ENCODE measurements at regions not wholly inside any gene's neighbourhood (a gene's known extent, or its start where the extent isn't known, plus 50 kb on each side); places are given as distances from the start of the nearest gene placed in this dataset.
"Not testable (repeated sequence)": the region's sequence is repeated elsewhere in the genome, so short reads cannot be mapped to it uniquely, and the experiment has no call there.

DNA sequence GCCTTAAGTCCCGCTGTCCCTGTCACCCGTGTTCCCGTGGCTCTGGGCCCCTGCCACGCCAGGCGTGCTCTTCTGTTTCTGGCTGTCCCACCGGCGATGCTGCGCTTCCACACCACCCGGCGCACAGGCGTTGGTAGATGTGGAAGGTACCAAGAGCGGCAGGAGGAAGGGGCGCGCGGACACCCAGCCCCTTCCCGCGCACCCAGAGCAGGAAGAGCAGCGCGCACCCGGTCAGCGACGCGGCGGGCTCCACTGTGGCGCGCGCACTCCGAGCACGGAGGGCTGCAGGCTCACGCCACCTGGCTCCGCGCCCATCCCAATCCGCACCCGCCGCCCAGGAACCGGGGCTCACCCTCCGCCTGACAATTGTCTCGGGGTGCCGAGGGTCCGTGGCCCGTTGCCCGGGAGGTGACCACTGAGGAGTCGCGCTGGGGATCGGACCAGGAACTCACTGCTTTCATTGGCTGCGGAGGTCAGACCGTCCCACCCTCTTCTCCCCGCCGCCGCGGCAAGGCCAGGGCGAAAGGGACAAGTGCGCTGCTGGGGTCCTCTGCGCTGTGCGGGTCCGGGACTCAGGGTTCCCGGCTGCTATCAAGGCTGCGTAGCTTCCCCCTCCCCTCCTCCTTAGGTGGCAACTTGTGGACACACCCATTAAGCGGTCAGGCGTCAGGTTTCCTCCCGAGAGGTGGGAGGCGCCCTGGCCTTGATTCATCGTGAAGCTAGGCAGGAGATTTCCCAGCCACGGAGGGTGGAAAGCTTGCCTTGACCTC is 121.6 kb upstream of the ZNF92 start:
- DNase-seq, result no peak

DNA sequence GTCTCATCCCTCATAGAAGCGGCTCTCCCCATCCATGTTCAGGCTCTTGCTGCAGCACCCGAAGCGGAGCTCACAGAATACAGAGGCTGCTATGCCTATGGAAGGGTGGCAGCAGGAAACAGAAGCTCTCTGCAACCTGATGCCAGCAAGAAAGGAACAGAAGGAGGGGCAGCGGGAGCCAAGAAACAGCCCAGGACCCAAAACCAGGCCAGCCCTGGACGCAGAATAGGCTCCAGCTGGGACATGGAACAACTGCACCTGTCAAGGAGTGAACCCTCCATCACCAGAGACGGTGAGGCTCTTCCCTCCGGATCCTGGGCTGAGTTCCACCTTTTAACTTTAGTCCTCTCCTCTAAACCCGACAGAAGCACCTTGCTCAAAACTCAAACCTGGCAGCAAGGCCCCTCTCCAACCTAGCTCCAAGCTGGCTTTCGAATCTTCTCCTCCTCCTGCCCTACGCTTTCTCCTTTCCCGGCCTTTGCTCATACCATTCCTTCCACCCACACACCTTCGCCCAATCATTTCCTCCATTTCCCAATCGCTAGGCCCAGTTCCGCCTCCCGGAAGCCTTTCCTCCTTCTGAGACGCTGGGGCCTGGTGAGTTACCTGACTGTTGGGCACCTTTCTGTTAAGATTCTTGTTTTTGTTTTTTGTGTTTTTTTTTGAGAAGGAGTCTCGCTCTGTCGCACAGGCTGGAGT is 122.8 kb upstream of the ZNF92 start:
- no peak for DNase-seq

DNA sequence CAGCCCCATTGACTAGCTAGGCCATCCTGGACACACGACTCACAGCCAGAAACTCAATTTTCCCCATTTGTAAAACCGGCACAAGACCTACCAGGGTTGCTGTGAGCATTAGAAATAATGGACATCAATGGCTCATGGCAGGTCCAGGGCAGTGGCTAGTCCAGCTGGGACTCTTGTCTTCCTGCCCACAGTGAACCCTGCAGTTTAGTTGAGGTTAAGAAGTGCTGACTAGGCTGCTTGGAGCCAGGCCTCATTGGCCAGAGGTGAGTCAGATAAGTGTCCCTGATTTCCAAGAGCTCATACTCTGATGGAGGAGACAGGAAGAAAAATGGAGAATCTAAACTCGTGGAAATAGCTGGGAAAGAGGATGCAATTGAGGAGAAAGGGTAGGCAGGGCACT is 123.4 kb upstream of the ZNF92 start:
- no peak for DNase-seq

DNA sequence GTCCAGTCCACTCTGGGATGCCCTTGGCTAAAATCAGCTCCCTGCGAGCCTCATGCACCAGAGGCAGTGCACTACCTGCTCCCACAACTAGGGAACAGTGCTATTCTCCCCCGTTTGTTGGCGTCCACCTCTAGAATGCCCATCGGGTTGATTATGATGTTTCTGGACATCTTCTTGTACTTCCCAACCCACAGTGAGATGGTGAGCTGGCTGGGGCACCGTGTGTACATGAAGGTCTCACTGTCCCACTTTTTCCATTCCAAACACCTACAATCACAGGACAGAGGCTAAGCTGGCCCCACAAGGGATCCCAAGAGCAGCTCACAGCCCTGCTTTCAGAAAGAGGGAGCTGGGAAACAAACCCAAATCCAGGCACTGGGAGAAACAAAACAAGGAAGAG is 126.2 kb upstream of the ZNF92 start:
- no peak for DNase-seq

DNA sequence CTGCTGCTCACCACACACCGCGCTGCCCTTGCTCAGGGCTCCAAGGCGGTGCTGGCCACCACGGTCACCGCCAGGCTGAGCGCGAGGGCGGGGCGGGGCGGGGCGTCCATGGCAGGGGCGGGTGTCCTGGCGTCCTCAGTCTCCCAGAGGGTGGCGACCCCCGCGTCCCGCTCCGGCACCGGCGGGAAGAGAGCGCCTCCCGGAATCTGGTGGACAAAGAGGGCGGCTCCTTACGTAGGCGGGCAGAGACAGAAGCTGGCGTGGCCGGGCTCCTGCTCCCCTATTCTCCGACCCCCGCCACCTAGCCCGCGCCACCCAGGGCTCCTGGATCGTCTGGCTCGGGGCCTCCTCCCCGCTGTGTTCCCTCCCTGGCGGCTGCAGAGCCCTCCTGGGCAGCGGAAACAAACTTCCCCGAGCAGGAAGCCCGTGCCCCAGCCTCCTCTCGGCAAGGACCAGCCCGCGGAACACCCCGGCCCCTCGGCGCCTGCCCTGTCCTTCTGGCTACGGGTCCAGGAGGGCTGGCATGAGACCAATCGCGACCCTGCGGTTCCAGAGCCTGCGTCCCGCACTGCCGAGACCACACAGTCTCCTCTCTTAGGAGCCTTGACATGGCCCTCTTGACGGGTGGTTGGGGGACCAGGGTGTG is 133.8 kb upstream of the ZNF92 start:
- DNase-seq, result no peak

DNA sequence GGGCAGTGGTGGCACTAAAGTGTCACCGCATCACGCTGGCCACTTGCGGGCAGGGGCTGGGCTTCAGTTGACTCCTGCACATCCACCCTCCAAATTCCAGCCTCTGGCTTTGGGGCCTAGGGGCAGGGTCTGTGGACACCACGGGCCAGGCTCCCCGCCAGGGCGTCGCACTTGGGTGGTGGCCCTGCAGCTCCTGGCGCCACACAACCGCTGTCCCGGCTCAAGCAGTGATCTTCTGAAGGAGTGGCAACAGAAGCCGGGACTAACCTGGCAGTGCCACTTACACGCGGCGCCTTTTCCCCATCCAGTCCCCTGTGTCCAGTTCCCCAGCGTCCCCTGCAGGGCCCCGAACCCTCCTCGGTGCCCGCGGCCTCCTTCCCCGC is 134.3 kb upstream of the ZNF92 start:
- no peak for DNase-seq

DNA sequence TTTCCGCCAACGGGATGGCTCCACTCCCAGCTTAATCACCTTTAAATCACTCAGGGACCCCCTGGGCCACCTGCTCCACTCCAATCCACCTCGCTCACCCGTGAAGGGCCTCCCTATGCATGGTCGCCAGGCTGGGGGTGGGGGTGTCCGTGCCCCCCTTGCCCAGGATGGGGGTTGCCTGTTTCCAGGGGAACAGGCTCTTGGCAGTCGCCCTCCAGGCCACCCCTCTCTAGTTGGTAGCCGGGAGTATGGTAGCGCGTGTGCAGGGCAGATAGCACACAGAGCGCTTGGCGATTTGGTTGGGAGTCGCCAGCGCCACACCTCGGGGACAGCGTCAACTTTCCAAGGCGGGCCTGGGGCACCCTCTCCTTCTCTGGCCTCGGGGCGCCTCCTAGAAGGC is 134.9 kb upstream of the ZNF92 start:
- DNase-seq, result no peak

DNA sequence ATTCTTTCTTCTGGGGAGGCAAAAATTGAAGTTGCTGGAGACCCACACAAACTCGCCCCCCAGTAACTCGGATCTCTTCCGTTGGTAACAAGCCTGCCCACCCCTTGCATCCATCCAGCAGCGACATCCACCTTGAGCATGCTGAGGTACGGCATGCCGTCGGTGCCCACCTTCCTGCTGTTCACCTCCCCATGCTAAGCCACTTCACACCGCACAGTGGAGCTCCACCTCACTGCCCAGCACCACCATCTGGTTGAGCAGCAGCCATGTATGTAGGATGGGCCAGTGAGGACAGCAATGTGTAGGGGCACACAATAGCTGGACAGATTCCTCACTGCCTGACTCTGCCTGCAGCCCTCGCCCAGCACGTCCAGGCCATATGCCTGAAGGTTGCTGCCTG is 138.1 kb upstream of the ZNF92 start:
- no peak for DNase-seq

DNA sequence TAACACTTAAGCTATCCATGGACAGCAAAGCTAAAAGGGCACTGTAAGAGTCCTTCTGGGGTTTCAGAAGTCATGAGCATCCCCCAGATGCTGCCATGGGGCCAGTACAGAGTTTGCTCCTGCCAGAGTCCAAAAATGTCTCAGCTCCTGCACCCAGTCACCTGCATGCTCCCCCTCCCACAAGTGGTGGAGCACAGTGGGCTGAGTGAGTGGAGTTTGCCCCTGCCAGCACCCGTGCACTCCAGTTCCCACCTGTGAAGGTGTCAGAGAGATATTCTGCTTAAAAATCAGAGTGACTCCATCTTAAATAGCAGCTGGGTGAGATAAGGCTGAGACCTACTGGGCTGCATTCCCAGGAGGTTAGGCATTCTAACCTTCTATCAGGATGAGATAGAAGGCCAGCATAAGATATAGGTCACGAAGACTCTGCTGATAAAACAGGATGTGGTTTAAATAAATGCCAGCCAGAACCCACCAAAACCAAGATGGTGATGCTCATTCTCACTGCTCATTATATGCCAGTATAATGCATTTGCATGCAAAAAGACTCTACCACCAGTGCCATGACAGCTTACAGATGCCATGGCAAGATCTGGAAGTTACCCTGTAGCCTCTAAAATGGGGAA is 140.1 kb upstream of the ZNF92 start:
- DNase-seq, result no peak

DNA sequence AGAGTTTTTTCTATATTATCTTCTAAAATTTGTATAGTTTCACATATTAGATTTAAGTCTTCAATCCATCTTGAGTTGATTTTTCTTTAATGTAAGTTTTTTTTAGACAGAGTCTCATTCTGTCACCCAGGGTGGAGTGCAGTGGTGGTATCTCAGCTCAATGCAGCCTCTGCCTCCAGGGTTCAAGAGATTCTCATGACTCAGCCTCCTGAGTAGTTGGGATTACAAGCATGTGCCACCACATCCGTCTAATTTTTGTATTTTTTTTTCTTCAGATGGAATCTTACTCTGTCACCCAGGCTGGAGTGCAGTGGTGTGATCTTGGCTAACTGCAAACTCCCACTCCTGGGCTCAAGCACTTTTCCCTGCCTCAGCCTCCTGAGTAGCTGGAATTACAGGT is 143.4 kb upstream of the ZNF92 start:
- DNase-seq, result no peak

DNA sequence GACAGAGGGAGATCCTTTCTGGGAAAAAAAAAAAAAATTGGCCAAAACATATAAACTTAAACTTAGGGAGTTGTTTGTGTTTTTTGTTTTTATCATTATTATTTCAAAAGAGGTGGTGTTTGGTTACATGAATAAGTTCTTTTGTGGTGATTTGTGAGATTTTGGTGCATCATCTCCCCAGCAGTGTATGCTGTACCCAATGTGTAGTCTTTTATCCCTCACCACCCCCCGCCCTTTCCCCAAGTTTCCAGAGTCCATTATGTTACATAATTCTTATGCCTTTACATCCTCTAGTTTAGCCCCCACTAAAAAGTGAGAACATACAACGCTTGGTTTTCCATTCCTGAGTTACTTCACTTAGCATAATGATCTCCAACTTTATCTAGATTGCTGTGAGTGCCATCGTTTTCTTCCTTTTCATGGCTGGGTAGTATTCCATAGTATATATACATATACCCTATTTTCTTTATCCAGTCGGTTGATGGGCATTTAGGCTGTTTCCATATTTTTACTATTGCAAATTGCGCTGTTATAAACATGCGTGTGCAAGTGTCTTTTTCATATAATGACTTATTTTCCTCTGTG is 148.1 kb upstream of the ZNF92 start:
- no peak for DNase-seq

DNA sequence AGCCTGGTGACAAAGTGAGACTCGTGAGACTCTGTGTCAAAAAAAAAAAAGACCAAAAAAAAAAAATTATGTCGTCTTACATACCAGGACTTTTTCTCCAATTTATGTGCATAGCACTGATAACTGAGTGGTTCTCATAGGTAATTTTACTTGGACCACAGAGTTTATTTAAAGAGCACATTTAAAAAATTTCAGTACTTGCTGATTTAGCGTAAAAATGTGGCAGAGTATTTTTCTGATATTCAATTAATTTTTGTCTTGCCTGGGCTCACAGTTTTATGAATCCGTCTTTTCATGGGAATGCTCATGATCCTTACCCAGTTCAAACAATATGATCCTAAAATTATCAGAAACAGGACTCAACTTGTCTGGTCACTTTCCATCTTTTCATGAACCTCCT is 151.0 kb upstream of the ZNF92 start:
- DNase-seq, result no peak

DNA sequence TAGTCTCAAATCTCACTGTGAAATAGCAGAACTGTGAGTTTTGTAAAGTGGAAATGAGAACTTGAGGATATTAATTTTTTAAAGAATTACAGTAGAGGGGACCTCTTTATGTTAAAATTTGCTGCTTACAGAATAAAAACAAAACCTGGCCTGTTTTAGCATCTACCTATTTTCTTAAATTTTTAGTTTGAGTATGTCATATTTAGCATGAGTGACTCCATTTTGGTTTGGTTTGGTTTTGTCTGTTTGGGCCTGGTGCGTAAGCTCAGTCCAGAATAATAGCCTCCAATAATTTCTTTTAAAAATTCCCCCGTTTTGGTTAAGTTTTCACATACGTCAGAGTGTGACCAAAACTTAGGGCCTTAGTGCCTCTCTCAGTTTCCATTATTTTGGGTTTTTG is 152.0 kb upstream of the ZNF92 start:
- DNase-seq, result no peak

DNA sequence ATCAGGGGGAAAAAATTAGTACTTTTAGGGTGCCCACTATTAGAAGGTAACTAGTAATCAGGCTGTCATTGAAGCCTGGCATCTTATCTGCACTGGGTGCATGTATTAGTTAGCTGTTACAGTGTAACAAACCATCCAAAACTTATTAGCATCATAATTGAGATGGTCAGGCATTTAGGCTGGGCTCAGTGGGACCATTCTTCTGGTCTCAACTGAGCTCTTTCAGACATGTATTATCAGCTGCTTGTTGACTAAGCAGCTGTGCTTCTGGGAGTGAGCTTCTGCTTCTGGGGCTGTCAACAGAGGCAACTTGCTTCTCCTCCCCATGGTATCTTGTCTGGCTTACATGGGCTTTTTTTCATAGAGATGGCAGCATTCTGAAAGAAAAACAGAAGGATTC is 154.0 kb upstream of the ZNF92 start:
- DNase-seq, result no peak

DNA sequence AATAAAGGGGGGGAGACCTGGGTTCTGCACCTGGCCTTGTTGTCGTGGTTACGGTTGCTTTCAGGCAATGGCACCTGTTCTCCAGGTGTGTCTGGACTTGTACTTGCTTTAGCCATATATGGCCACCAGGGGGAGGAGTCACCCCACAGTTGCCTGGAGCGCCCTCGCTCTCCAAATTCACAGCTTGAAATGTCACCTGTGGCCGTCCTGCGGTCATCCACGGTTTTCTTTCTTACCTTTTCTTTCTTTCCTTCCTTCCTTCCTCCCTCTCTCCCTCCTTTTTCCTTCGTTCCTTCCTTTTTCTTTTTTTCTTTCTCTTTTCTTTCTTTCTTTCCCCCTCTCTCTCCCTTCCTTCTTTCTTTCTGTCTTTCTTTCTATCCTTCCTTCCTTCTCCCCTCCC is 157.2 kb upstream of the ZNF92 start:
- no peak for DNase-seq

DNA sequence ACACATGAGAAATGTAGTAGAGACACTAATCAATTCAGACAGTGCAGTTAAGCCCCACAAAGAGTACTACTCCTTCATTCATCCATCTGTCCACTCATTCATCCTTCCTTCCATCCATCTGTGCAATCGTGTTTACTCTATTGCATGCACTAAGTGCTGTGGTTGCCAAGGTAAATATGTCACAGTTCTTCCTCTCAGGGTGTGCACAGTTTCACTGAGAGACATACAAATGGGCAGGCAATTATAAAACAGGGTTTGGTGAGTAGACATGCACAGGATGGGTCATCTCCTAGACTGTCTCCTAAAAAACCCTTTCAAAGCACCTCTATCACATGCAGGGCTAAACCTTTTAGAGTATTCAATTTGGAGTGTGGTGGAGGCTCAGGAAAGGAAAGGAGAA is 160.4 kb upstream of the ZNF92 start:
- DNase-seq, result not testable (repeated sequence)

DNA sequence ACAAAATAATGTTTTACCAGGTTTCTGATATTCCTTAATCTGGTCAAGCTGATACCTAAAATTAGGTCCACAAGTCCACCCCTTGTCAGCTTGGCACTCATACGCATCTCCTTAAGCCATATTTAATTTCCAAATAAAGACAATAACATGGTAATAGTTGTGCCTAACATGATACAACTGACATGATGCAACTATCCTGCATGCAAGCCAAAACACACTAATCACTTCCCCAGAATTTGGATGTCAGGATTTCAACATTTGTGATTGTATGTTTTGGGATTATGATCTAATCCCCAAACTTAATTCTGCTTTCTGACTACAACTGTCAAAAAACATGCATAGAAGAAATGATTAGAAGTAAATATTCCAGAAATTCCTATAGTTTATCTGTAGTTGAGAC is 174.4 kb upstream of the ZNF92 start:
- DNase-seq, result not testable (repeated sequence)

DNA sequence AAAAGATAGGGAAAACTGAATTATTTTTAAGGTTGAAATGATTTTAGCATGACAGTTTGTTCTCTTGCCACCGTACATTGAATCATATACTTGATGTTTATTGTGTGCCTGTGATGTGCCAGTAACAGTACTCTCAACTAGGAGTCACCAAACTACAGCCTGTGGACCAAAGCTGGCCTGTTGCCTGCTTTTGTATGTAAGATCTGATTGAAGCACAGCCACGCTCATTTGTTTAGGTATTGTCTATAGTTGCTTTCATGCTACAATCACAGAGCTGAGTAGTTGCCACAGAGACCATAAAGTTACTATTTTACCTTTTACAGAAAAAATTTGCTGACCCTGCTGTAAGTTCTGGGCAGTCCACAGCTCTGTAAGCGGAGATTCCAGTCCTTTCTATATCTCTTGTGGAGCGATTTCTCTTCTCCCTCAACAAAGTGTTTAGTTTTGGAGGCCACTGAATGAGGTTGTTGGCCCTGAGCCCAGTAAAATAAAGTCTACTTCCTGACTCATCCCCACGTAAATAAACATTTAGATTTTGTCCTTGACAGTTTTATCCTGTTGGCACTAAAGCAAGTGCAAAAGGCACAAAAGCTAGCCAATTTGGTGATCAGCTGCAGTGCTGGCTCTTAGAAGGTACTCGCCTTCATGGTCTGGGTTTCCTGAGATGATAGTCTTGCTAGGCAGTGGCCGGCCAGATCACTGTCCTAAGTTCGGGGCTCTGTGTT is 180.2 kb upstream of the ZNF92 start:
- not testable (repeated sequence) for DNase-seq

DNA sequence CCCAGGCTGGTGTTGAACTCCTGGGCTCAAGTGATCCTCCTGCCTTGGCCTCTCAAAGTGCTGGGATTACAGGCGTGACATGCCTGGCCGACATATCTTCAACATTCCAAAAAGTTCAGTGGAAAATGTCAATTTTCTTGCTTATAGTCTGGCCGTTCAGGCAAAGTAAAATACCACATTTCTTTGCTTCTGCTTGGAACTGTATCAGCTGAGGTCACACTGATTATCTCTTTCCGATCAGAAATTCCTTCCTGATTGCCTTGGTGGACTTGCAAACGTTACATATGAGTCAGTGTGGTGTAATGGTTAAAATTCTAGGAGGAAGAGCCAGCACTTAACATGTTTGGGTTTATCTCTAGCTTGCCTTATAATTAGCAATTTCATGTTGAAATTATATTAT is 170.6 kb upstream of the ERV3-1 start:
- DNase-seq, result not testable (repeated sequence)

DNA sequence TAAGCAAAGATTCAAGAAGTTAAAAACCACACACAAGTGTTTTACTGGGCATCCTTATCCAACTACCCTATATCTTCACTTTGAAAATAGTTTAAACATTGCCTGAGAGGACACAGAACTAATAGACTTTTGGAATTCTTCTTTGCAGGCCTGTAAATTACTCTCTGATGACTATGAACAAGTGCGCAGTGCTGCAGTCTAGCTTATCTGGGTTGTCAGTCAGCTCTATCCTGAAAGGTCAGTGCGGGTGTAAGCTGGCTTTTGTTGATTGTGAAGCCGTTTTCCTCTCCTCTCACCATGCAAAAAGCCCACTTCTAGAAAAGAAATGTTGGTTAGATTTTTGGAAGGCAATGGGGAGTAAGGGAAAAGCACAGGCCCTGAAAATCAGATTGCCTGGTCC is 143.6 kb upstream of the ERV3-1 start:
- not testable (repeated sequence) for DNase-seq

DNA sequence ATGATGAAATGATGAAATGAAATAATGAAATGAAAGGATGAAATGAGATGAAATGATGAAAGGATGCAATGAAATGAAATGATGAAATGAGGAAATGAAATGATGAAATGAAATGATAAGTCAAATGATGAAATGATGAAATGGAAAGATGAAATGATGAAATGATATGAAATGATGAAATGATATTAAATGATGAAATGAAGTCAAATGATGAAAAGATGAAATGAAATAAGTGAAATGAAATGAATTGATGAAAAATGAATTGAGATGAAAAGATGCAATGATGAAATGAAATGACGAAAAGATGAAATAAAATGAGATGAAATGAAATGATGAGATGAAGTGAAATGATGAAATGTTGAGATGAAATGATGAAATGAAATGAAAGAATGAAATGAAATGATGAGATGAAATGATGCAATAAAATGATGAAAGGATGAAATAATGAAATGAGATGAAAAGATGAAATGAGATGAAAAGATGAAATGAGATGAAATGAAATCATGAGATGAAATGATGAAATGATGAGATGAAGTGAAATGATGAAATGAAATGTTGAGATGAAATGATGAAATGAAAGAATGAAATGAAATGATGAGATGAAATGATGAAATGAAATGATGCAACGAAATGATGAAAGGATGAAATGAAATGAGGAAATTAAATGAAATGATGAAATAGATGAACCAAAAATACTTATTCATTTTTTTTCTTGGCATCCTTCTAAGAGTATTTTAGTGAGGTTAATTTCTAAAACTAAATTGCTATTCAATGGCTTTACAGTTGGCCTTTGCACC is 139.8 kb upstream of the ERV3-1 start:
- DNase-seq, result not testable (repeated sequence)

DNA sequence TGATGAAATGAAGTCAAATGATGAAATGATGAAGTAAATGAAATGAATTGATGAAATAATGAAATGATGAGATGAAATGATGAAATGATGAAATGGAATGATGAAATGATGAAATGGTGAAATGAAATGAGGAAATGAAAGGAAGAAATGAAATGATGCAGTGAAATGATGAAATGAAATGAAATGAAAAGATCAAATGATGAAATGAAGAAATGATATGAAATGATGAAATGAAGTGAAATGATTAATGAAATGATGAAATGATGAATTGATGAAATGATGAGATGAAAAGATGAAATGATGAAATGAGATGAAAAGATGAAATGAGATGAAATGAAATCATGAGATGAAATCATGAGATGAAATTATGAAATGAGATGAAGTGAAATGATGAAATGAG is 139.2 kb upstream of the ERV3-1 start:
- DNase-seq, result not testable (repeated sequence)
